Fibroblast of lung (primary cell): ENCODE measurements at regions not wholly inside any gene's neighbourhood (a gene's known extent, or its start where the extent isn't known, plus 50 kb on each side); places are given as distances from the start of the nearest gene placed in this dataset.

Source experiments
- DNase-seq, 2 donors: peaks; one replicate each; pipeline versions ENCODE4 v3.0.0 to v3.0.0-alpha.2; 2010; ENCODE audit warnings: low read depth in 2 of 2
- H2AFZ ChIP-seq: 2 replicates; pipeline ENCODE4 v1.5.1; 2012; ENCODE audit warnings: low read length, control low read depth, inconsistent platforms
- H3K27ac ChIP-seq: 2 replicates; pipeline ENCODE4 v1.5.1; 2011; ENCODE audit warnings: low read length, control low read depth; ENCODE audit not compliant: insufficient read depth
- H3K27me3 ChIP-seq: 2 replicates; pipeline ENCODE4 v1.5.1; 2011; ENCODE audit warnings: mild to moderate bottlenecking, low read length; ENCODE audit not compliant: control insufficient read depth, insufficient read depth
- H3K36me3 ChIP-seq: 2 replicates; pipeline ENCODE4 v1.5.1; 2011; ENCODE audit warnings: low read length; ENCODE audit not compliant: control insufficient read depth, insufficient read depth
- H3K4me1 ChIP-seq: 2 replicates; pipeline ENCODE4 v1.5.1; 2011; ENCODE audit warnings: low read length; ENCODE audit not compliant: control insufficient read depth, insufficient read depth; ENCODE audit errors: extremely low read depth
- H3K4me2 ChIP-seq: 2 replicates; pipeline ENCODE4 v1.5.1; 2011; ENCODE audit warnings: low read length, control low read depth; ENCODE audit not compliant: insufficient read depth; ENCODE audit errors: extremely low read depth
- H3K4me3 ChIP-seq, 4 experiments: fragments of 200-600 bp in 1 of 4; sonication (generic) in 1 of 4; replicated peaks in 1 of 4; 2 replicates each; pipeline ENCODE4 v1.5.1; 2011 to 2016; ENCODE audit warnings: low read length in 4 of 4, low read depth in 3 of 4, mild to moderate bottlenecking in 3 of 4, control low read depth in 2 of 4, inconsistent platforms in 1 of 4, mixed read lengths in 1 of 4; ENCODE audit not compliant: insufficient read depth in 1 of 4; ENCODE audit errors: control extremely low read depth in 1 of 4
- H3K79me2 ChIP-seq: 2 replicates; pipeline ENCODE4 v1.5.1; 2012; ENCODE audit warnings: mild to moderate bottlenecking, low read length, inconsistent platforms; ENCODE audit not compliant: control insufficient read depth, insufficient read depth
- H3K9ac ChIP-seq: 2 replicates; pipeline ENCODE4 v1.5.1; 2011; ENCODE audit warnings: mild to moderate bottlenecking, low read length, control low read depth; ENCODE audit not compliant: insufficient read depth
- H3K9me3 ChIP-seq: 2 replicates; pipeline ENCODE4 v1.5.1; 2012; ENCODE audit warnings: low read depth, low read length; ENCODE audit not compliant: control insufficient read depth, insufficient read depth
- H4K20me1 ChIP-seq: 2 replicates; pipeline ENCODE4 v1.5.1; 2011; ENCODE audit warnings: low read length; ENCODE audit not compliant: control insufficient read depth, insufficient read depth; ENCODE audit errors: extremely low read depth
- CTCF ChIP-seq, 2 donors: IDR thresholded peaks in 1 of 2; conservative IDR thresholded peaks in 1 of 2; 1 replicate in 1 of 2; 2 replicates in 1 of 2; pipeline ENCODE4 v1.5.1; 2011 to 2012; ENCODE audit warnings: low read length in 2 of 2, control low read depth in 1 of 2, inconsistent platforms in 1 of 2, low read depth in 1 of 2, mild to moderate bottlenecking in 1 of 2
- EZH2 ChIP-seq: IDR thresholded peaks from 2 replicates; pipeline ENCODE4 v1.5.1; 2012; ENCODE audit warnings: low read length, control low read depth, mild to moderate bottlenecking; ENCODE audit errors: missing control alignments

GRCh38 chr6:112595841-112596240 lies 248.7 kb downstream of the RFPL4B start:
- H3K4me1 ChIP-seq: no peaks in the 10 kb centered on the region
- no peaks in the 10 kb centered on the region for H3K79me2 ChIP-seq
- H3K27ac ChIP-seq: no peak overlapping the region
- TF ChIP-seq EZH2 (no peak), CTCF (conservative IDR thresholded peaks at IDR 0.05 in 1 of 2, IDR thresholded peaks at IDR 0.05 in 1 of 2; ENCODE audit: low read depth in 1 of 2, low read length in 2 of 2) (no peak)
- H3K9me3 ChIP-seq: no peaks in the 10 kb centered on the region
- H3K9ac ChIP-seq: no peak overlapping the region
- no peak overlapping the region for H3K4me2 ChIP-seq
- no peaks in the 10 kb centered on the region for H3K27me3 ChIP-seq
- H4K20me1 ChIP-seq: no peaks in the 10 kb centered on the region
- no peaks in the 10 kb centered on the region for H3K36me3 ChIP-seq
- no peak overlapping the region for H2AFZ ChIP-seq
- no peak overlapping the region for H3K4me3 ChIP-seq
- DNase-seq: peak in 1 of 2 donors; percentile 52

- Histone ChIP-seq H2AFZ (no peak overlapping the region), H3K36me3 (no peaks in the 10 kb centered on the region), H3K9me3 (no peaks in the 10 kb centered on the region), H3K27ac (no peak overlapping the region), H3K4me1 (no peaks in the 10 kb centered on the region), H4K20me1 (no peaks in the 10 kb centered on the region), H3K9ac (no peak overlapping the region), H3K4me3 (no peak overlapping the region), H3K79me2 (no peaks in the 10 kb centered on the region), H3K27me3 (no peaks in the 10 kb centered on the region), H3K4me2 (no peak overlapping the region)
- TF ChIP-seq CTCF (conservative IDR thresholded peaks at IDR 0.05 in 1 of 2, IDR thresholded peaks at IDR 0.05 in 1 of 2; ENCODE audit: low read depth in 1 of 2, low read length in 2 of 2): no peak
- TF ChIP-seq EZH2: no peak
- no peak for DNase-seq
Observed at GRCh38 chr6:112597176-112597575, 250.0 kb downstream of the RFPL4B start.

- H3K79me2 ChIP-seq: no peaks in the 10 kb centered on the region
- no peak overlapping the region for H3K4me2 ChIP-seq
- no peaks in the 10 kb centered on the region for H3K27me3 ChIP-seq
- no peak for TF ChIP-seq CTCF (conservative IDR thresholded peaks at IDR 0.05 in 1 of 2, IDR thresholded peaks at IDR 0.05 in 1 of 2; ENCODE audit: low read depth in 1 of 2, low read length in 2 of 2)
- no peak for TF ChIP-seq EZH2
- no peaks in the 10 kb centered on the region for H4K20me1 ChIP-seq
- H3K36me3 ChIP-seq: no peaks in the 10 kb centered on the region
- no peaks in the 10 kb centered on the region for H3K4me1 ChIP-seq
- H3K9ac ChIP-seq: no peak overlapping the region
- no peak overlapping the region for H3K4me3 ChIP-seq
- H2AFZ ChIP-seq: no peak overlapping the region
- H3K9me3 ChIP-seq: no peaks in the 10 kb centered on the region
- DNase-seq: no peak
- no peak overlapping the region for H3K27ac ChIP-seq
Observed at GRCh38 chr6:112600168-112600567, 253.0 kb downstream of the RFPL4B start.
